PC-3 (cell line): ENCODE measurements at regions not wholly inside any gene's neighbourhood (a gene's known extent, or its start where the extent isn't known, plus 50 kb on each side); places are given as distances from the start of the nearest gene placed in this dataset.

Experiments used
- CTCF ChIP-seq: fragments of 300-600 bp; sonication (generic); conservative IDR thresholded peaks from 2 replicates; pipeline ENCODE4 v1.5.1; 2017; ENCODE audit warnings: antibody characterized with exemption, low read depth, mild to moderate bottlenecking, low read length
- EZH2 ChIP-seq: fragments of 300-600 bp; sonication (generic); IDR thresholded peaks from one replicate; pipeline ENCODE4 v1.6.1; 2017; ENCODE audit warnings: antibody characterized with exemption, mild to moderate bottlenecking, low read length; ENCODE audit not compliant: unreplicated experiment
- EZH2phosphoT487 ChIP-seq: fragments of 300-600 bp; sonication (generic); IDR thresholded peaks from 2 replicates; pipeline ENCODE4 v1.6.1; 2018; ENCODE audit warnings: mild to moderate bottlenecking, antibody characterized with exemption, low read length, borderline replicate concordance

DNA sequence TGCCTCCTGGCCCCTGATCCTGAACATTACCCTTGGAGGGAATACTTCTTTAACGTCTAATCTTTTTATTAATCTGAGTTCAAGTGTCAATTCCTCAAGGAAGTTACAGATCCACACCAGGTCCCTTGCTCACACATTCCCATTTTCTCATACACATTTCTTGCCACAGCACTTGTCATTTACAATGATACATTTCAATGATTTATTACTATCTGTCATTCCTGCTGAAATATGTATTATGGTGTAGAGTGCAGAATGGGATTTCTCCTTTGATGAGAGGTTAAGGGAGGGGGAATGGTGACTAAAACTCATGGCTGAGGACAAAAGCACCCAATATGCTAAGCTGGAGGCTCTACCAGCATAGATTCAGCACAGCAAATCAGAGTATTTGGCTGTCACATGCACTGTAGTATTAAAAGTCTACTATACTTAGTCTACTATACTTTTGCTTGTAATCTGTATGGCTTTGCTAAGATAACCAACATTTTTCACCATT is 982.5 kb downstream of the TTLL7 start:
- TF ChIP-seq EZH2, result no peak
- no peak for TF ChIP-seq CTCF
- no peak for TF ChIP-seq EZH2phosphoT487
